DMS 273 treated with DMSO at 0.1 percent for 48 hours (cell line): ENCODE measurements at regions not wholly inside any gene's neighbourhood (a gene's known extent, or its start where the extent isn't known, plus 50 kb on each side); places are given as distances from the start of the nearest gene placed in this dataset.

Experiments used
- DNase-seq: peaks from one replicate; lab custom pipeline; 2025; lab: John Stamatoyannopoulos, UW

GRCh38 chr5:15261269-15261995 lies 238.5 kb upstream of the FBXL7 start:
- DNase-seq: no peak

GRCh38 chr5:15260356-15261268 lies 239.4 kb upstream of the FBXL7 start:
- no peak for DNase-seq

GRCh38 chr5:15256485-15256884 lies 243.5 kb upstream of the FBXL7 start:
- no peak for DNase-seq

- no peak for DNase-seq
Observed at GRCh38 chr5:15255576-15255975, 244.4 kb upstream of the FBXL7 start.

- no peak for DNase-seq
Observed at GRCh38 chr5:15254607-15255006, 245.4 kb upstream of the FBXL7 start.

GRCh38 chr5:15252331-15252730 lies 247.6 kb upstream of the FBXL7 start:
- DNase-seq: no peak

- no peak for DNase-seq
Observed at GRCh38 chr5:15249152-15249551, 250.8 kb upstream of the FBXL7 start.

GRCh38 chr5:15248731-15249130 lies 251.2 kb upstream of the FBXL7 start:
- no peak for DNase-seq

- DNase-seq: no peak
Observed at GRCh38 chr5:15245913-15246312, 254.1 kb upstream of the FBXL7 start.

GRCh38 chr5:15243301-15244020 lies 256.5 kb upstream of the FBXL7 start:
- no peak for DNase-seq

GRCh38 chr5:15241216-15241821 lies 258.7 kb upstream of the FBXL7 start:
- no peak for DNase-seq

GRCh38 chr5:15238006-15238405 lies 262.0 kb upstream of the FBXL7 start:
- no peak for DNase-seq

- DNase-seq: no peak
Observed at GRCh38 chr5:15236911-15237508, 263.0 kb upstream of the FBXL7 start.

GRCh38 chr5:15234911-15235310 lies 265.1 kb upstream of the FBXL7 start:
- no peak for DNase-seq

- no peak for DNase-seq
Observed at GRCh38 chr5:15234366-15234765, 265.6 kb upstream of the FBXL7 start.

- no peak for DNase-seq
Observed at GRCh38 chr5:15233566-15233965, 266.4 kb upstream of the FBXL7 start.

- no peak for DNase-seq
Observed at GRCh38 chr5:15222156-15222555, 277.8 kb upstream of the FBXL7 start.

- DNase-seq: no peak
Observed at GRCh38 chr5:15220642-15221173, 279.3 kb upstream of the FBXL7 start.

GRCh38 chr5:15215056-15215455 lies 284.9 kb upstream of the FBXL7 start:
- no peak for DNase-seq

- no peak for DNase-seq
Observed at GRCh38 chr5:15214010-15214409, 286.0 kb upstream of the FBXL7 start.

GRCh38 chr5:15209053-15209762 lies 290.8 kb upstream of the FBXL7 start:
- no peak for DNase-seq
